Naive B cell (primary cell): ENCODE measurements at regions not wholly inside any gene's neighbourhood (a gene's known extent, or its start where the extent isn't known, plus 50 kb on each side); places are given as distances from the start of the nearest gene placed in this dataset.

ENCODE experiments used
- ATAC-seq, 2 donors: fragments of 150-1000 bp; cut with Tn5 transposase; 2 replicates each; pipeline ENCODE4 v1.10.0; 2021; ENCODE audit warnings: low read depth in 2 of 2, mild to moderate bottlenecking in 2 of 2, moderate library complexity in 2 of 2
- DNase-seq: peaks from one replicate; pipeline ENCODE4 v3.0.0; 2022
- H3K27ac Mint-ChIP-seq, 6 donors: one replicate each; pipeline ENCODE4 v1.8.0; 2020 to 2022; ENCODE audit warnings: mild to moderate bottlenecking in 6 of 6, mixed read lengths in 6 of 6, moderate library complexity in 5 of 6, inconsistent platforms in 2 of 6
- H3K27me3 Mint-ChIP-seq, 3 donors: one replicate each; pipeline ENCODE4 v1.8.0; 2021 to 2022; ENCODE audit warnings: mixed read lengths in 3 of 3, mild to moderate bottlenecking in 1 of 3
- H3K36me3 Mint-ChIP-seq, 2 donors: one replicate each; pipeline ENCODE4 v1.8.0; 2020 to 2022; ENCODE audit warnings: mixed read lengths in 2 of 2, inconsistent platforms in 1 of 2, mild to moderate bottlenecking in 1 of 2
- H3K4me1 Mint-ChIP-seq, 3 donors: one replicate each; pipeline ENCODE4 v1.8.0; 2020 to 2022; ENCODE audit warnings: mixed read lengths in 3 of 3, inconsistent platforms in 1 of 3, mild to moderate bottlenecking in 1 of 3, moderate library complexity in 1 of 3
- H3K4me3 Mint-ChIP-seq, 8 donors: one replicate each; pipeline ENCODE4 v1.8.0; 2020 to 2022; ENCODE audit warnings: mild to moderate bottlenecking in 8 of 8, mixed read lengths in 8 of 8, moderate library complexity in 8 of 8, inconsistent platforms in 2 of 8
- H3K9me3 Mint-ChIP-seq, 7 donors: one replicate each; pipeline ENCODE4 v1.8.0; 2020 to 2022; ENCODE audit warnings: mixed read lengths in 7 of 7, mild to moderate bottlenecking in 5 of 7, inconsistent platforms in 2 of 7, moderate library complexity in 1 of 7

DNA sequence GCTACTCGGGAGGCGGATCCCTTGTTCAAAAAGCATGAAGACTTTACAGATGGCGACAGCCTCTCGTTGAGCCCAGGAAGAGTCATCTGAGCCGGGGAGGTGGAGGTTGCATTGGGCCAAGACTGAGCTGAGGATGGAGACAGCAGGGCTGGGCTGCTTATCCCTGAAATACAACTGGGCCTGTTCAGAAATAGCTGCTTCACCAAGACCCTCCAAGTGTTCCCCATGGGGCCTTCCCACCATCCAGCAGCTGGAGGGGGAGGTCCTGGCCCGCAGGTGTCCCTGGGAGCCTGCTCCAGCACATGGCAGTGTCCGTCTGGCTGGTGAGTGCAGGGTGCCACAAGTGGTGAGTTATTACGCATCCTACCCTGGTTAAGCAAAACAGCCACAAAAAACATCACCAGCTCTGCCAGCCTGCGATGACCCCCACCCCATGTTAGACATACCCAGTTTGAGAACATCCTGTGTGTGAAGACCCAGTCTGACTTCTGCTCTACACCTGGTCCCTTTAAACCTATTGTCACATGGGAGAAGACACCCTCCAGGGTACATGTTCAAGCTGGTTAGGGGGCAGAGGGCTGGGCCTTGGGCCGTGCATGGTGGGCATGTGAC is 93.1 kb upstream of the TMPRSS2 start:
- H3K4me1 Mint-ChIP-seq, result peaks cover 4 to 11% (median 6%) of the 10 kb centered on the region in 3 donors
- no peak overlapping the region for H3K27ac Mint-ChIP-seq
- no peaks in the 10 kb centered on the region for H3K9me3 Mint-ChIP-seq
- no peaks in the 10 kb centered on the region for H3K36me3 Mint-ChIP-seq
- no peak for ATAC-seq
- H3K27me3 Mint-ChIP-seq, result peaks cover 16 to 29% (median 24%) of the 10 kb centered on the region in 3 donors
- H3K4me3 Mint-ChIP-seq, result peak overlapping the region in 1 of 8 donors; percentile 66
- no peak for DNase-seq

DNA sequence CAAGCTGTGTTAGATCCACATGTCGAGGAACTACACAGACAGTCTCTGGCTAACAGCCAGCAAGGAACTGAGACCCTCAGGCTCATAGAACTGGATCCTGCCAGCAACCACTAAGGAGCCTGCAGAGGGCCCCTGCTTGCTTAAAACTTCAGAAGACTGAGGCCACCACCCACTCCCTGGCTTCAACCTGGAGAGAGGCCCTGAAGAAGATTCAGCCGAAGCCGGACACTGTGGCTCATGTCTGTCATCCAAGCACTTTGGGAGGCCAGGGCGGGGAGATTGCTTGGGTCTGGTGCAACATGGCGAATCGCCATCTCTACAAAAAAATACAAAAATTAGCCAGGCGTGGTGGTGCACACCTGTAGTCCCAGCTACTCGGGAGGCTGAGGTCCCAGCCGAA is 92.6 kb upstream of the TMPRSS2 start:
- DNase-seq, result no peak
- Mint-ChIP-seq H3K4me3 (peak overlapping the region in 1 of 8 donors; percentile 66), H3K9me3 (no peaks in the 10 kb centered on the region), H3K36me3 (no peaks in the 10 kb centered on the region), H3K27ac (no peak overlapping the region), H3K27me3 (peaks cover 16 to 25% (median 19%) of the 10 kb centered on the region in 3 donors), H3K4me1 (peaks cover 4 to 11% (median 6%) of the 10 kb centered on the region in 3 donors)
- ATAC-seq, result no peak

DNA sequence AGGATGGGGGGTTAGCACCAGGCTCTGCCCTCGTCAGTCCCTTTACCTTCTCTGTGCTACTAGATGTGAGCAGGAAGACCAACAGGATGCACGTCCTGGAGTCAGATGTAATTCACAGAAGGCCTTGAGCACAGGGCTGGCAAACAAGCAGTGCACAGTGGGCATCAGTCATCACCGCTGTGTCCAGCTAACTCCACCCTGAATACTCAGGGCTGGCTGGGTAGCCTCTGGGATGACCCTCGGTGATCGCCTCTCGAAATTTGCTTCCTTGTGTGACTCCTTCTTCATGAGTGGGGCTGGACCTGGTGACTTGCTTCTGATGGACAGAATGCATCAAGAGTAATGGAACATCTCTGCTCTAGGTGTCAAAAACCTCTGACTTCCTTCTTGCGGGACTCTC is 92.2 kb upstream of the TMPRSS2 start:
- H3K9me3 Mint-ChIP-seq, result no peaks in the 10 kb centered on the region
- H3K27me3 Mint-ChIP-seq, result peaks cover 16 to 25% (median 19%) of the 10 kb centered on the region in 3 donors
- H3K4me1 Mint-ChIP-seq, result peaks cover 4 to 11% (median 6%) of the 10 kb centered on the region in 3 donors
- DNase-seq (no peak), ATAC-seq (no peak)
- H3K4me3 Mint-ChIP-seq, result no peak overlapping the region
- no peak overlapping the region for H3K27ac Mint-ChIP-seq
- H3K36me3 Mint-ChIP-seq, result no peaks in the 10 kb centered on the region

DNA sequence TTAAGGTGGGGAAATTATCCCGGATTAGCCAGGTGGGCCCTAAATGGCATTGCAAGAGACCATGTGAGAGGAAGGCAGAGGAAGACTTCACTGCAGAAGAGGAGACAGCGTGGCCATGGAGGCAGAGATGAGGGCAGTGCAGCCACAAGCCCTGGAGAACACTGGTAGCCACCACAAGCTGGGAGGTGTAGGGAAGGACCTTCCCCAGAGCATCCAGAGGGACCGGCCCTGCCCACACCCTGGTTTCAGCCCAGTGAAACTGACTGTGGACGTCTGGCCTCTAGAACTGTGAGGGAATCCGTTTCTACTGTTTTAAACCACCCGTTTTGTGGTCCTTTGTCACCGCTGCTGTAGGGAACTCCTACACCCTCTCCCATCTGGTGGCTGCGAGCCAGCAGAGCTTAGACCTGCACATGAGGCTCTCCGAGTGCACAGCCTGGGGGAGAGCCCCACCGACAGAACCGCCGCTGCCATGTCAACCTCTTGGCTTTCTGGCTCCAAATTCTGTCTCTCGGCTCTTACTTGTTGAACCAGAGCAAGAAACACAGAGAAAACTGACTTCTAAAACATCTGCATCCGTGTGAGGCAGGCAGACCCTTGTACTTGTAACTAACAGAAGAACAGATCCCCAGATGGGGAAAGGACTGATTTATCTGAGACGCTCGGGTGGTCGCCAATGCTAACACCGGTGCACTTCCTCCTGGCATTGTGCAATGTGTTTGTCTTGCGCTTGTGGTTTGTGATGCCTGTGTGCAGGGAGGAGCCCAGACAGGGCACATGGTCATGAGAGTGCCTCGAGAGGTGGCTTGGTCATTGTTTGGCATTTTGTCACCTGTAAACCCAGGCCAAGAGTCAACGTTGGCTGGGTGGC is 90.8 kb upstream of the TMPRSS2 start:
- Mint-ChIP-seq H3K27ac (no peak overlapping the region), H3K4me3 (no peak overlapping the region), H3K4me1 (peaks cover 4 to 11% (median 6%) of the 10 kb centered on the region in 3 donors), H3K9me3 (no peaks in the 10 kb centered on the region), H3K27me3 (peaks cover 13 to 26% (median 21%) of the 10 kb centered on the region in 3 donors), H3K36me3 (no peaks in the 10 kb centered on the region)
- ATAC-seq, result no peak
- DNase-seq, result no peak

DNA sequence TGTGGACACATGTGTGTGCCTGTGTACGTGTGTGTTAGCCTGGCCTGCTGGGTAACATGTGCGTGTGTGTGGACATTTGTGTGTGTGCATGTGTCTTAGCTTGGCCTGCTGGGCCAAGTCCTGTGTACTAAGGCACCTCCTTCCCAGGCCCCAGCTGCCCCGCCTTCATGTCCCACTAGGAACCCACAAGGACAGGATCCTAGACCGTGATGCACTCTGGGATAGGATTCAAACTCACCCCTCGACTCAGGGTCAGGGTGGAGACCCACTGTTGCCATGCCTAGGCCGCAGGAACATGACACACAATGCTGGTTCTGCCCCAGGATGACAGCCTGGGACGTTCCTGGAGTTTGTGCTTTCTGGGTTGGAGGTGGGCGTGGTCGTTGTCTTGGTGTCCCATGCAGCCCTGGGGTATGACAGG is 89.9 kb upstream of the TMPRSS2 start:
- Mint-ChIP-seq H3K4me1 (peaks cover 4 to 11% (median 6%) of the 10 kb centered on the region in 3 donors), H3K27ac (no peak overlapping the region), H3K9me3 (no peaks in the 10 kb centered on the region), H3K4me3 (no peak overlapping the region), H3K27me3 (peaks cover 9 to 26% (median 21%) of the 10 kb centered on the region in 3 donors), H3K36me3 (no peaks in the 10 kb centered on the region)
- DNase-seq (no peak), ATAC-seq (no peak)

DNA sequence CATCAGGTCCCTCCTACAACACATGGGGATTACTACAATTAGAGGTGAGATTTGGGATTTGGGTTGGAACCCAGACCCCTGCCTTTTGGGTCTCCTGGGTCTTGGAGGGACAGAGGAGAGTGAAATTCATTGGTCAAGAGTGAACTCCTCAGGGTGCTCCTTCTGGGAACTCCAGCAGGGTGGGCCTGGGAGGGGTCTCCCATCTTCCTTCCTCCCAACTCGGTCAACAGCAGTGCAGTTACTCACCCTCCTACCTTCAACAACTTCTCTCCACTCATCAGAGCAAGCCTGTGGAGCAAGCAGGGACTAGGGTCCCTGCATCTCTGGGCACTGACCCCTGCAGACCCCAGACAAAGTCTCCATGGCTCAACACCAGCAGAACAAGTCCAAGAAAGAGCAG is 89.3 kb upstream of the TMPRSS2 start:
- H3K9me3 Mint-ChIP-seq, result no peaks in the 10 kb centered on the region
- DNase-seq, result no peak
- no peak overlapping the region for H3K4me3 Mint-ChIP-seq
- H3K36me3 Mint-ChIP-seq, result no peaks in the 10 kb centered on the region
- no peak for ATAC-seq
- no peak overlapping the region for H3K27ac Mint-ChIP-seq
- peaks cover 4 to 11% (median 6%) of the 10 kb centered on the region in 3 donors for H3K4me1 Mint-ChIP-seq
- peaks cover 10 to 26% (median 21%) of the 10 kb centered on the region in 3 donors for H3K27me3 Mint-ChIP-seq

DNA sequence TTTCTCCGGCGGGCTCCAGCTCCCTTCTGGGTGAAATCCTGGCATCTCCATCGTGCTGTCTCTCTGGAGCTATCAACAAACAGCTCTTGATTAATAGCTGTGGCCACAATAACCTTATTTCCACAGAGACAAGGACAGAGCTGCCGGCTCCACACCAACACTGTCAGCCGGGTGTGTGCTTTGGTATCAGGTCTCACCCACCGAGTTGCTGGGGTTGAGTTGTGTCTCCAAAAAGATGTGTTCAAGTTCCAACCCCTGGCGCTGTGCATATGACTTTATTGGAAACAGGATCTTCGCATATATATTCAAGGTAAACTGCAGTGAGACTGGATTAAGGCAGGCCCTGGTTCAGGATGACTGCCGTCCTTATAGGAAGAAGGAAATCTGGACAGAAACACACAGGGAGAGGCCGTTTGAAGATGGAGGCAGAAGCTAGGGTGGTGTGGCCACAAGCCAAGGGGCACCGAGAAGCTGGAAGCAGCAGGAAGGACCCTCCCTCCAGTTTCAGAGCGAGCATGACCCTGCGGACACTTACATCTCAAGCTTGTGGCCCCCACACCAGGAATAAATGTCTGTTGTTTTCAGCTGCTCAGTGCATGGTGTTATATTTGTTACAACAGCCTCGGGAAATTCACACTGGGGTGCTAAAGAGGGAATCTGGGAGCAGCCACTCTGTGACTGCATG is 88.4 kb upstream of the TMPRSS2 start:
- Mint-ChIP-seq H3K36me3 (no peaks in the 10 kb centered on the region), H3K27ac (no peak overlapping the region), H3K4me3 (no peak overlapping the region), H3K4me1 (peaks cover 2 to 7% (median 4%) of the 10 kb centered on the region in 3 donors), H3K9me3 (no peaks in the 10 kb centered on the region), H3K27me3 (peaks cover 12 to 26% (median 21%) of the 10 kb centered on the region in 3 donors)
- DNase-seq, result no peak
- ATAC-seq, result no peak

DNA sequence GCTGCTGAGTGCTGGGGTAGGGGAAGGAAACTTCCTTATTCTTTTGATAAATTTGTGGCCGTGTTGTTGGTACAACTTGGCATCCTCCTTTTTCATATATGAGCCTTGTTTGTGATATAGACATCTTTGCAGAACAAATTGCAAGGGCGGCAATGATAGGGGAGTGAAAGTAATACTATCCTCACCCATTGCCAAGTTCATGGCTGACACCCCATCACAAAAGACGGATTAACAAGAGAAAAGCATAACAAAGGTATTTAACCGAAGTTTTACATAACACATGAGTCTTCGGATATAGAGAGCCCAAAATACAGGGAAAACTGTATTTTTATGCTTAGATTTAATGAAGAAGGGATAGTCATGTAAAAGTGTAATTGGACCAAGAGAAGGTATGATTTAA is 86.3 kb upstream of the TMPRSS2 start:
- no peak overlapping the region for H3K27ac Mint-ChIP-seq
- H3K9me3 Mint-ChIP-seq, result peaks cover 0 to 5% (median 0%) of the 10 kb centered on the region in 7 donors
- no peaks in the 10 kb centered on the region for H3K36me3 Mint-ChIP-seq
- no peak for ATAC-seq
- no peak for DNase-seq
- H3K27me3 Mint-ChIP-seq, result peaks cover 12 to 20% (median 15%) of the 10 kb centered on the region in 3 donors
- H3K4me3 Mint-ChIP-seq, result no peak overlapping the region
- peaks cover 0 to 7% (median 0%) of the 10 kb centered on the region in 3 donors for H3K4me1 Mint-ChIP-seq

DNA sequence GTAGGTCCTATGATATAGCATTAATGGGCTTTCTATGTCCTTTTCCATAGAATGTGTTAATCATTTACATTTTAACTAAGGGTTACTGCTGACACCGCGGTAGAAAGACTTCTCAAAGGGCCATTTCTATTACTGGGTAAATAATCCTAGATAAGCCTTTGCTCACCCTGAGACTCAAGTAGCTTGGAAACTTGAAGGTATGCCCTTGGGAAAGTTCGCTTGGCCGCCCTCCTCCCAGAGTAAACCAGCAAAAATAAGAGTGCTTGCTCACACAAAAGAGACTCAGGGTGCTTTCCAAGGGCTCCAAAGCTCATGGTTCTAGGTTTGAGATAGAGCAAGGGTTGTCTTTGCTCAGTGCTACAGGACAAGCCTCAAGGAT is 85.8 kb upstream of the TMPRSS2 start:
- peaks cover 3 to 4% of the 10 kb centered on the region in 2 donors for H3K36me3 Mint-ChIP-seq
- DNase-seq, result no peak
- H3K9me3 Mint-ChIP-seq, result peaks cover 0 to 5% (median 3%) of the 10 kb centered on the region in 7 donors
- no peak overlapping the region for H3K4me3 Mint-ChIP-seq
- peaks cover 15 to 18% (median 17%) of the 10 kb centered on the region in 3 donors for H3K27me3 Mint-ChIP-seq
- H3K27ac Mint-ChIP-seq, result no peak overlapping the region
- ATAC-seq, result no peak
- peaks cover 0 to 3% (median 0%) of the 10 kb centered on the region in 3 donors for H3K4me1 Mint-ChIP-seq

DNA sequence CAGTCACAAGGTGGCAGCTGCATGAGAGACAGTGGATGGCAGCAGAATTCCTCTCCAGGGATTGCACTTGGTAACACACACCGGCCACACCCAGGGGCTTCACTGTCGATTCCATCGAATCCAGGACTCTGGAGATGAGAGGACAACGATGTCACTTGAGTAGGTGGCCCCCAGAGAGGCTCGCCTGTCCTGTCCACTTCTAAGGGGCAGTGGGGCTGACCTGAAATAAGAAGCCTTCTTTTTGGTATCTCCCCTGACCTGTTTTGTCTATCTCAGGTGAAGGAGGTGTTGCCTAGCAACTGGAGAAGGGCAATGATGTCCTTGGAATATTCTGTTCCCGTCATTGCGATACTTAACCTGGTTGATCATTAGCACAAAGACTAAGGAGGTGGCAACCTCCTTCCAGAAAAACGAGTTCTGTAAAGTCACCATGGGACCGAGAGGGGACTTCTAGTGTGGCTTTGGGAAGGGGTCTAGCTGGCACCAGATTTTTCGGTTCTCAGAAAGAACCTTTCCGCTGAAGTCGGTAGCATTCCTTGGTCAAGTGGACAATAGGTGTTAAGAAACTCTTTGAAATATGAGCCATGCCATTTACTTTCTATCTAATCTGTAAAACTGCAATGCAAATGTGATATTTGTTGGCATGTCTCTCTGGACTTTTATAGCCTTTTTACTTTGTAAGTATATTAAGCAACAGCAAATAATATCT is 85.2 kb upstream of the TMPRSS2 start:
- H3K36me3 Mint-ChIP-seq, result peaks cover 5 to 6% of the 10 kb centered on the region in 2 donors
- peaks cover 3 to 9% (median 8%) of the 10 kb centered on the region in 7 donors for H3K9me3 Mint-ChIP-seq
- no peak overlapping the region for H3K4me3 Mint-ChIP-seq
- peaks cover 15 to 18% (median 18%) of the 10 kb centered on the region in 3 donors for H3K27me3 Mint-ChIP-seq
- no peak overlapping the region for H3K27ac Mint-ChIP-seq
- no peaks in the 10 kb centered on the region for H3K4me1 Mint-ChIP-seq
- ATAC-seq (no peak), DNase-seq (no peak)

DNA sequence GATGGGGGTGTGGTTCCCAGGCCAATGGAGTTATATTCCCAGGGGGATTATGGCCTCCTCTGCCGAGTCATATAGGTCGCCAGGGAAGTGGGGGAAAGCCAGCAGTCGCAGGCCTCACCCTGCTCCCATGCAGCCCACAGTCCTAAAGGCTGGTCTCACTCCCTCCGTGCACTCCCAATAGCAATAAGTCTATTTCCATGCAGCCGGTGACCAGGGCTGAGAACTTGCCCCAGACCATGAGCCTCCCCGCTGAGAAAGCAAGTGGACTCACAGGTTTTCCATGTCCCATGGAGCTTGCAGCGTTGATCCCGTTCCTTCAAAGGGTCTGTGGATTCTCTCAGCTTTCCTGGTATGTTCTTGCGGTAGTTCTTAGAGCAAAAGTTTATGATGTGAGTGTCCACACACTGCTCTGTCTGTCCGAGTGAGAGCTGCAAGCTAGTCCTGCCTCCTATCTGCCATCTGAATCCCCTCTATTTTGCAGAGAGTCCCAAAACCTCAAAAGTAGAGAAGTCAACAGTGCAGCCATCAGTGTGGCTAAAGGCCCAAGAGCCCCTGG is 81.7 kb upstream of the TMPRSS2 start:
- Mint-ChIP-seq H3K4me1 (no peaks in the 10 kb centered on the region), H3K36me3 (peaks cover 5 to 6% of the 10 kb centered on the region in 2 donors), H3K4me3 (no peak overlapping the region), H3K9me3 (peaks cover 9 to 27% (median 17%) of the 10 kb centered on the region in 7 donors), H3K27ac (no peak overlapping the region), H3K27me3 (peaks cover 5 to 18% (median 7%) of the 10 kb centered on the region in 3 donors)
- no peak for ATAC-seq
- no peak for DNase-seq

DNA sequence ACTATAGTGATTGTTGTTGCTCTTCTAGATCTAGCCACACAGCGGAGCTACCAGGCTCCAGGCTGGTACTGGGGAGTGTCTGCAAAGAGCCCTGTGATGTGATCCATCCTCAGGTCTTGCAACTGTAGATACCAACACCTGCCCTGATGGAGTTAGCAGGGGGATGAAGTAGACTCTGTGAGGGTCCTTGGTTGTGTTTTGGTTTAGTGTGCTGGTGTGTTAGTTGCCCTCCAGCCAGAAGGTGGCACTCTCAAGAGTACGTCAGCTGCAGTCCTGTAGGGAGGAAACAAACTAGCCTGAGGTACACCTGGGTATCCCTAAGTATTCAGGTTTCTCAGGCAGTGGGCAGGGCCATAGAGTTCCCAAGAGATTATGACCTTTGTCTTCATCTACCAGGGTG is 81.2 kb upstream of the TMPRSS2 start:
- H3K27me3 Mint-ChIP-seq, result peaks cover 0 to 18% (median 4%) of the 10 kb centered on the region in 3 donors
- no peak overlapping the region for H3K4me3 Mint-ChIP-seq
- H3K4me1 Mint-ChIP-seq, result no peaks in the 10 kb centered on the region
- DNase-seq, result no peak
- H3K9me3 Mint-ChIP-seq, result peaks cover 9 to 27% (median 17%) of the 10 kb centered on the region in 7 donors
- no peak for ATAC-seq
- H3K36me3 Mint-ChIP-seq, result peaks cover 5 to 6% of the 10 kb centered on the region in 2 donors
- H3K27ac Mint-ChIP-seq, result no peak overlapping the region
